K562 (cell line): ENCODE measurements at regions not wholly inside any gene's neighbourhood (a gene's known extent, or its start where the extent isn't known, plus 50 kb on each side); places are given as distances from the start of the nearest gene placed in this dataset.

Experiments used
- ATAC-seq: fragments of 200-7000 bp; cut with Tn5 transposase; 3 replicates; pipeline ENCODE4 v1.9.1; 2020; ENCODE audit warnings: moderate library complexity
- BruUV-seq: library from RNA; stranded (reverse); fragments of 400-500 nt; replicated peaks from 2 replicates; lab custom pipeline; 2021; lab: Mats Ljungman, UMichigan
- CTCF ChIA-PET: fragments of 300-600 bp; formaldehyde crosslinking; extraction: SDS; loops from one replicate; lab custom pipeline; 2021; ENCODE audit warnings: low intra/inter-chr PET ratio; lab: Yijun Ruan, JAX
- POLR2A ChIA-PET: fragments of 300-600, 350-650 bp; sonication (Branson Sonifier 250); formaldehyde crosslinking; extraction: SDS; loops from one replicate; lab custom pipeline; 2021; ENCODE audit warnings: antibody characterized with exemption, inconsistent platforms; lab: Yijun Ruan, JAX
- DNase-seq, 4 experiments: peaks; one replicate each; pipeline versions ENCODE4 v3.0.0 to v3.0.0-alpha.2; 2011 to 2018; ENCODE audit warnings: low spot score in 3 of 4, mixed read lengths in 3 of 4; ENCODE audit errors: extremely low read depth in 1 of 4
- FAIRE-seq: peaks from 2 replicates; lab custom pipeline; 2011; peaks lifted over from hg19 to GRCh38; lab: Jason Lieb, UNC
- H2AFZ ChIP-seq: 2 replicates; pipeline ENCODE4 v1.6.0; 2011; ENCODE audit warnings: low read depth, low read length, control low read depth, inconsistent platforms
- H3K27ac ChIP-seq: fragments of 200-600 bp; 3 replicates; pipeline ENCODE4 v1.8.0; 2011; ENCODE audit warnings: low read depth, mild to moderate bottlenecking, control low read depth, inconsistent platforms, low read length, moderate library complexity, mixed read lengths; ENCODE audit errors: extremely low read depth
- H3K27me3 ChIP-seq, 2 experiments: fragments of 300-600 bp in 1 of 2; 2 replicates in 1 of 2; 3 replicates in 1 of 2; pipeline versions ENCODE4 v1.6.0 to v1.8.0; 2011; ENCODE audit warnings: inconsistent platforms in 2 of 2, low read length in 2 of 2, mild to moderate bottlenecking in 1 of 2, mixed read lengths in 1 of 2, moderate library complexity in 1 of 2; ENCODE audit not compliant: control insufficient read depth in 2 of 2, insufficient read depth in 2 of 2
- H3K36me3 ChIP-seq: fragments of 300-600 bp; 3 replicates; pipeline ENCODE4 v1.8.0; 2011; ENCODE audit warnings: mild to moderate bottlenecking, low read length, inconsistent platforms; ENCODE audit not compliant: control insufficient read depth, insufficient read depth
- H3K4me1 ChIP-seq, 2 experiments: fragments of 200-600 bp in 1 of 2; replicated peaks in 1 of 2; 2 replicates in 1 of 2; 3 replicates in 1 of 2; pipeline versions ENCODE4 v1.5.1 to v1.8.0; 2011; ENCODE audit warnings: inconsistent platforms in 2 of 2, low read length in 2 of 2, mild to moderate bottlenecking in 1 of 2, mixed read lengths in 1 of 2, moderate library complexity in 1 of 2; ENCODE audit not compliant: control insufficient read depth in 2 of 2, insufficient read depth in 2 of 2
- H3K4me2 ChIP-seq: 2 replicates; pipeline ENCODE4 v1.6.1; 2011; ENCODE audit warnings: low read length, control low read depth, inconsistent platforms, mixed read lengths; ENCODE audit not compliant: insufficient read depth
- H3K4me3 ChIP-seq: fragments of 200-600 bp; sonication (generic), shearing (Covaris generic); 2 replicates; pipeline ENCODE4 v1.5.1; 2016; ENCODE audit warnings: control low read depth, inconsistent platforms
- H3K79me2 ChIP-seq: fragments of 200-600 bp; 3 replicates; pipeline ENCODE4 v1.8.0; 2011; ENCODE audit warnings: low read length, inconsistent platforms; ENCODE audit not compliant: control insufficient read depth, insufficient read depth
- H3K9ac ChIP-seq, 2 experiments: 2 replicates each; pipeline versions ENCODE4 v1.6.0 to v1.6.1; 2011; ENCODE audit warnings: low read depth in 2 of 2, low read length in 2 of 2, control low read depth in 1 of 2, inconsistent platforms in 1 of 2, mild to moderate bottlenecking in 1 of 2, mixed read lengths in 1 of 2; ENCODE audit not compliant: insufficient read depth in 1 of 2
- H3K9me1 ChIP-seq: one replicate; pipeline ENCODE4 v1.6.0; 2011; ENCODE audit warnings: inconsistent platforms, mild to moderate bottlenecking, low read length, moderate library complexity; ENCODE audit not compliant: control insufficient read depth, insufficient read depth
- H3K9me3 ChIP-seq: replicated peaks from 2 replicates; pipeline ENCODE4 v1.5.1; 2011; ENCODE audit warnings: low read depth, low read length, inconsistent platforms; ENCODE audit not compliant: control insufficient read depth, insufficient read depth
- H4K20me1 ChIP-seq: replicated peaks from 2 replicates; pipeline ENCODE4 v1.6.1; 2011; ENCODE audit warnings: low read length, inconsistent platforms, mixed read lengths; ENCODE audit not compliant: control insufficient read depth, insufficient read depth
- CBX1 ChIP-seq: sonication (generic); IDR thresholded peaks from 2 replicates; pipeline ENCODE4 v1.6.1; 2016; ENCODE audit warnings: antibody characterized with exemption, low read depth, mild to moderate bottlenecking
- CHCHD3 ChIP-seq: fragments of 250-450 bp; sonication (Bioruptor Pico); IDR thresholded peaks from 2 replicates; pipeline ENCODE4 v2.1.2; 2022; ENCODE audit warnings: mild to moderate bottlenecking
- STAT5A ChIP-seq: IDR thresholded peaks from 2 replicates; pipeline ENCODE4 v1.6.1; 2012; ENCODE audit warnings: low read length, inconsistent platforms, borderline replicate concordance
- STAT5B ChIP-seq: fragments of 250-450 bp; sonication (Bioruptor Pico); IDR thresholded peaks from 2 replicates; pipeline ENCODE4 v1.8.0; 2021; ENCODE audit warnings: mild to moderate bottlenecking, inconsistent platforms
- WHSC1 ChIP-seq: IDR thresholded peaks from one replicate; pipeline ENCODE4 v1.6.1; 2012; ENCODE audit warnings: low read length, control low read depth, inconsistent platforms
- ZBTB2 ChIP-seq: fragments of 450-650 bp; IDR thresholded peaks from 2 replicates; pipeline ENCODE4 v1.6.1; 2016; ENCODE audit warnings: antibody characterized with exemption
- ZNF121 ChIP-seq: sonication (generic); formaldehyde crosslinking; conservative IDR thresholded peaks from 2 replicates; pipeline ENCODE4 v1.8.0; 2022; ENCODE audit warnings: missing genetic modification reagents
- ZNF518B ChIP-seq: fragments of 250-450 bp; sonication (Bioruptor Pico); IDR thresholded peaks from 2 replicates; pipeline ENCODE4 v1.5.0; 2021; ENCODE audit warnings: mild to moderate bottlenecking, moderate library complexity
- ZNF551 ChIP-seq: fragments of 250-450 bp; sonication (Bioruptor Pico); IDR thresholded peaks from 2 replicates; pipeline ENCODE4 v1.5.0; 2021; ENCODE audit warnings: mild to moderate bottlenecking, moderate library complexity
- ZNF76 ChIP-seq: fragments of 250-450 bp; sonication (Bioruptor Pico); IDR thresholded peaks from 2 replicates; pipeline ENCODE4 v1.4.0; 2020; ENCODE audit warnings: mild to moderate bottlenecking, moderate library complexity, borderline replicate concordance
- WGBS: fragments of 100-300 bp; shearing (Covaris generic); methylation state at CpG from one replicate; pipeline ENCODE4 v1.1.6; 2016; ENCODE audit warnings: low coverage, mixed read lengths; ENCODE audit not compliant: insufficient coverage; ENCODE audit errors: missing lambda C conversion rate; 5-methylcytosine and 5-hydroxymethylcytosine counted together
- in situ Hi-C: fragments of 300-500 bp; cut with MboI; formaldehyde crosslinking; loops from 4 replicates; pipeline ENCODE4 v1.15.0; 2018; ENCODE audit warnings: inconsistent platforms, mixed read lengths
- intact Hi-C: fragments of 100-400 bp; cut with micrococcal nuclease; formaldehyde crosslinking; loops from 2 replicates; pipeline ENCODE4 v1.14.2; 2022

DNA sequence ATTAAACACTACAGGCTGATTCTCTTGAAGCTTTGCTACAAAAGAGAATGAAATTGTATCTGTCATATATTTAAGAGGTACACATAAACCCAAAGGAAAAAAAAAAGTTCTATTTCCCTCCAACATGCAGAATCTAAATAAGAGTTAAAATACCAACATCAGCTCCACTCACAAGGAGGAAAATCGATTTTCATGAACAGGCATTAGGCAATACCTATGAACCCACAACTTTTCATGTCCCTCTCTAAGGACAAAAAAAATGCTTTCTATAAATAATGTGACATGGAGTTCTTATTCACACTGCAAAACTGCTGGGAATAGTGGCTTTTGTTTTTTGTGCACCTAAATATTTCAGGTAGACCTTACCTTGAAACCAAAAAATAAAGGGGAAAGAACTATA is 192.5 kb downstream of the KLF12 start (continued):
- TF ChIP-seq ZNF518B (CRISPR knock-in tag) (no peak), CHCHD3 (CRISPR knock-in tag) (no peak), CBX1 (no peak), STAT5A (no peak), ZNF121 (no peak), WHSC1 (no peak), ZNF551 (CRISPR knock-in tag) (no peak), ZNF76 (CRISPR knock-in tag) (no peak)

DNA sequence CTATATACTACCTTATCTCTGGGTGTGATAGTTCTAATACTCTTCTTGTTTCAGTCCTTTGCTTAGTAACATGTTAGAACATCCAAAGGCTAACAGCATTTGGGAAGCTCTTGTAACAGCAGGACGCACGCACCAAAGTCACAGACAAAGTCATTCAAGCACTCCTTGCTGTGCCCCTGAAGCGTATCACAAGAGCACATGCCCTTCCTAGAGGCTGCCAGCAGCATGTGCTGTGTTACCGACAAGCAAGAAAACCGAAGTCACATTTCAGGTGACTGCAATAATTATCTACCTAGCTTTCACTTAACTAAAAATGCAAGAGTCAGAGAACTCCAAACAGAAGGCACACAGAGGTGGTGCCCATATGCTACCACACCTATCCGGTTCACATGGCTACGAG is 194.1 kb downstream of the KLF12 start:
- Histone ChIP-seq H3K79me2 (no peaks in the 10 kb centered on the region), H3K4me3 (no peak overlapping the region), H3K36me3 (no peaks in the 10 kb centered on the region), H3K9me1 (no peaks in the 10 kb centered on the region), H2AFZ (no peak overlapping the region), H3K27me3 (no peaks in the 10 kb centered on the region), H3K9me3 (no peaks in the 10 kb centered on the region), H3K9ac (no peak overlapping the region), H3K27ac (no peak overlapping the region)
- BruUV-seq = no TSS peak
- DNase-seq = no peak
- intact Hi-C loops = no loop called here
- ATAC-seq = no peak
- CTCF ChIA-PET = no interaction called here
- 0% methylated on average over 7 of the region's 7 CpGs for WGBS
- POLR2A ChIA-PET = no interaction called here
- no peak for FAIRE-seq
- no peak for TF ChIP-seq STAT5B (CRISPR knock-in tag)
- TF ChIP-seq ZBTB2 = no peak
- TF ChIP-seq, all 486 proteins: peak for 0
- H3K4me2 ChIP-seq = no peak overlapping the region
- H4K20me1 ChIP-seq = no peaks in the 10 kb centered on the region
- in situ Hi-C loops = no loop called here
- no peaks in the 10 kb centered on the region for H3K4me1 ChIP-seq
